ENCODE measurements at regions not wholly inside any gene's neighbourhood (a gene's known extent, or its start where the extent isn't known, plus 50 kb on each side); places are given as distances from the start of the nearest gene placed in this dataset.
A peak's percentile ranks its signal among the peaks of the same experiment; 100 is the strongest.

DNA sequence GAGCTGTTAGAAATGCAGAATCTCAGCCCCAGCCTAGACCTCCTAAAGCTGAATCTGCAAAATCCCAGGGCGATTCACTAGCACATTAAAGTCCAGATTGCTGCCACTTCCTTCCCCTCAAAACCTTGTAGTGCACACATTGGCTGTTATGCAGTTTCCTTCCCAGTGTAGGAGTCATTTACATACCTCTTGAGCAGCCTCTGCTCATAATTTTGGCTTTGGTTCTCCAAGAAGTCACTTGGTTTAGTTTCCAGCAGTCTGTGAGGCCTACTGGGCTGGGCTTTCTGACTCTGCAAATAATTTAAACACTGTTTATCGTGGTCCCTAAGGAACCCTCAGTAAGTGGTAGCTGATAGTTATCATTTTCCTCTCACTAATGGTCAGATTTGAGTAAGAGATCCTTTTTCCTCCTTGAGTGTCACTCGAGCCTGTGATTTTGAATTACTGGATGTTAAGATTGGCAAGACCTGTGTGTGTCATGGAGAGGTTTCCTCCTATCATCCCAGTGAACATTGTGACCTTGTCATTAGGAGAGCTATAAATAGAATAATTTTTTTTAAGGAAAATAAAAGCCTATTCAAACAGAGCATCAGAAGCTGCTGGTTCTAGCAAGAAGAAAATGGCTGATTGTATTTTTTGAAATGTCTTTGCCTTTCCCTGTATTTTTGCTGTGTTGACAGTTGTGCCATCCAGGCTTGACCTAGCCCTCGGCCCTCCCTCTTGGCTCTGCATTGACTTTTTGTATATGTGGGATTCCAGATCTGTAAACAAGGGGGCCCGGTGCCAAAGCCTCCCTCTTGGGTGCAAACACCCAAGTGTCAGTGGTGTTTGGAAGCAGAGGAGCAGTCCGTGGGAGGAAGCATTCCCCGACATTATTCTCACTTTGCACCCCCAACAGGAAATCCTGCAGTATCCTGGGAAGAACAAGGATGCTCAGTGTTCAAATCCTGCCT, 134.8 kb upstream of the ANKRD28 start:
- Histone ChIP-seq H3K56ac (ENCODE audit: insufficient read length, low read depth, low read length) (no peak overlapping the region), H3K18ac (ENCODE audit: insufficient read length, low read depth, low read length) (no peak overlapping the region), H2BK12ac (ENCODE audit: insufficient read length, low read depth, low read length) (no peak overlapping the region), H4K8ac (replicated peaks; ENCODE audit: insufficient read length, low read depth, low read length) (no peak overlapping the region), H3K4me1 (ENCODE audit: insufficient read depth, low read length) (no peaks in the 10 kb centered on the region), H3K23me2 (ENCODE audit: insufficient read length, low read depth, low read length, poor library complexity, severe bottlenecking) (no peaks in the 10 kb centered on the region), H4K91ac (ENCODE audit: insufficient read length, low read depth, low read length) (no peak overlapping the region), H4K20me1 (ENCODE audit: control insufficient read depth, insufficient read depth, insufficient read length) (no peaks in the 10 kb centered on the region), H3K79me1 (ENCODE audit: insufficient read depth, low read depth, low read length, poor library complexity, severe bottlenecking) (no peaks in the 10 kb centered on the region), H2BK15ac (ENCODE audit: low read depth, low read length) (no peak overlapping the region), H3T11ph (ENCODE audit: low read length) (no peak overlapping the region), H3K4me2 (ENCODE audit: insufficient read depth, insufficient read length, low read length) (no peak overlapping the region), H3K4ac (ENCODE audit: low read depth, low read length) (no peak overlapping the region), H3K9me3 (ENCODE audit: control insufficient read depth, low read depth, low read length) (no peaks in the 10 kb centered on the region), H2AFZ (ENCODE audit: low read length) (no peak overlapping the region), H4K5ac (ENCODE audit: insufficient read length, low read depth, low read length) (no peak overlapping the region), H2BK5ac (ENCODE audit: insufficient read length, low read length) (no peak overlapping the region), H3K14ac (ENCODE audit: insufficient read depth, low read length) (no peak overlapping the region), H2BK120ac (ENCODE audit: low read depth, low read length, poor library complexity, severe bottlenecking) (no peak overlapping the region), H3K23ac (ENCODE audit: insufficient read length, low read depth, low read length) (no peak overlapping the region), H3K9ac (ENCODE audit: extremely low read depth, insufficient read length, low read length) (no peak overlapping the region), H3K27ac (ENCODE audit: insufficient read length, low read depth, low read length) (no peak overlapping the region), H2AK5ac (ENCODE audit: insufficient read length, low read length) (no peak overlapping the region), H3K79me2 (ENCODE audit: insufficient read depth, low read length) (no peaks in the 10 kb centered on the region), H3K27me3 (ENCODE audit: insufficient read depth, low read length) (no peaks in the 10 kb centered on the region), H2BK20ac (ENCODE audit: low read depth, low read length, poor library complexity, severe bottlenecking) (no peak overlapping the region)
- H3K36me3 Mint-ChIP-seq (ENCODE audit: insufficient read depth in 1 of 3, low read depth in 3 of 3): no peaks in the 10 kb centered on the region; a peak in 1 of 7 replicates
- peaks cover 2% of the 10 kb centered on the region; the same call in 1 of the 2 replicates for H3K27me3 Mint-ChIP-seq (ENCODE audit: low read depth)
- no peak overlapping the region for H3K4me3 Mint-ChIP-seq
- no peak for DNase-seq
- no CpG with 5 or more reads among the region's 7 CpGs for WGBS (ENCODE audit: extremely low coverage, insufficient read length, low lambda C conversion rate)
- TF ChIP-seq CTCF (conservative IDR thresholded peaks at IDR 0.05): no peak
- H3K9me3 Mint-ChIP-seq: no peaks in the 10 kb centered on the region
- peaks cover 5 to 14% of the 10 kb centered on the region in 2 experiments for H3K4me1 Mint-ChIP-seq
- H3K27ac Mint-ChIP-seq: peak overlapping the region in 1 of 3 experiments; percentile 41; a peak in 1 of 7 replicates
